ENCODE measurements at regions not wholly inside any gene's neighbourhood (a gene's known extent, or its start where the extent isn't known, plus 50 kb on each side); places are given as distances from the start of the nearest gene placed in this dataset.
"Not testable (repeated sequence)": the region's sequence is repeated elsewhere in the genome, so short reads cannot be mapped to it uniquely, and the experiment has no call there.

- DNase-seq (ENCODE audit: low spot score) = no peak
These were observed 139.8 kb upstream of the GK2 start for GRCh38 chr4:79547851-79548250.

- not testable (repeated sequence) for DNase-seq (ENCODE audit: low spot score)
These were observed 137.3 kb upstream of the GK2 start for GRCh38 chr4:79545292-79545691.

GRCh38 chr4:79540143-79540542 is 132.1 kb upstream of the GK2 start:
- no peak for DNase-seq (ENCODE audit: low spot score)

GRCh38 chr4:79535516-79535915 is 127.5 kb upstream of the GK2 start:
- no peak for DNase-seq (ENCODE audit: low spot score)

- peak; percentile 52 for DNase-seq (ENCODE audit: low spot score)
These were observed 120.2 kb upstream of the GK2 start for GRCh38 chr4:79528241-79528706.

- DNase-seq (ENCODE audit: low spot score) = peak; percentile 0
These were observed 118.9 kb upstream of the GK2 start for GRCh38 chr4:79526641-79527565.

GRCh38 chr4:79516114-79516513 is 108.1 kb upstream of the GK2 start:
- no peak for DNase-seq (ENCODE audit: low spot score)

GRCh38 chr4:79514621-79515329 is 106.7 kb upstream of the GK2 start:
- no peak for DNase-seq (ENCODE audit: low spot score)

- DNase-seq (ENCODE audit: low spot score) = no peak
These were observed 105.5 kb upstream of the GK2 start for GRCh38 chr4:79513576-79513975.

GRCh38 chr4:79512363-79512762 is 104.3 kb upstream of the GK2 start:
- no peak for DNase-seq (ENCODE audit: low spot score)

- no peak for DNase-seq (ENCODE audit: low spot score)
These were observed 94.1 kb upstream of the GK2 start for GRCh38 chr4:79502081-79502480.

- DNase-seq (ENCODE audit: low spot score) = no peak
These were observed 90.3 kb upstream of the GK2 start for GRCh38 chr4:79498282-79498681.

- no peak for DNase-seq (ENCODE audit: low spot score)
These were observed 89.0 kb upstream of the GK2 start for GRCh38 chr4:79497001-79497400.

GRCh38 chr4:79495447-79495846 is 87.4 kb upstream of the GK2 start:
- DNase-seq (ENCODE audit: low spot score) = no peak

- DNase-seq (ENCODE audit: low spot score) = no peak
These were observed 84.1 kb upstream of the GK2 start for GRCh38 chr4:79492148-79492547.

- DNase-seq (ENCODE audit: low spot score) = no peak
These were observed 81.5 kb upstream of the GK2 start for GRCh38 chr4:79489506-79489905.

- DNase-seq (ENCODE audit: low spot score) = no peak
These were observed 68.2 kb upstream of the GK2 start for GRCh38 chr4:79476196-79476595.

GRCh38 chr4:79473439-79473724 is 65.4 kb upstream of the GK2 start:
- no peak for DNase-seq (ENCODE audit: low spot score)

- DNase-seq (ENCODE audit: low spot score) = no peak
These were observed 64.8 kb upstream of the GK2 start for GRCh38 chr4:79472693-79473438.

- no peak for DNase-seq (ENCODE audit: low spot score)
These were observed 64.0 kb upstream of the GK2 start for GRCh38 chr4:79472036-79472435.

GRCh38 chr4:79471309-79471708 is 63.3 kb upstream of the GK2 start:
- DNase-seq (ENCODE audit: low spot score) = no peak

- no peak for DNase-seq (ENCODE audit: low spot score)
These were observed 59.4 kb upstream of the GK2 start for GRCh38 chr4:79467246-79467932.
